DOHH2 (cell line): ENCODE measurements at regions not wholly inside any gene's neighbourhood (a gene's known extent, or its start where the extent isn't known, plus 50 kb on each side); places are given as distances from the start of the nearest gene placed in this dataset.

ENCODE experiments used
- CTCF ChIP-seq: fragments of 200-600 bp; sonication (generic); IDR thresholded peaks from one replicate; pipeline ENCODE4 v1.5.1; 2014; ENCODE audit warnings: antibody characterized with exemption, mild to moderate bottlenecking, low read depth, low read length; ENCODE audit not compliant: poor library complexity, severe bottlenecking
- EZH2phosphoT487 ChIP-seq: fragments of 200-600 bp; sonication (generic); IDR thresholded peaks from 2 replicates; pipeline ENCODE4 v1.6.1; 2017; ENCODE audit warnings: borderline replicate concordance, mild to moderate bottlenecking, antibody characterized with exemption, low read length, moderate library complexity, mixed read lengths

GRCh38 chr3:80521081-80521480 lies 753.3 kb upstream of the ROBO1 start:
- TF ChIP-seq CTCF (no peak), EZH2phosphoT487 (no peak)
